RCC 7860 (cell line): ENCODE measurements at regions not wholly inside any gene's neighbourhood (a gene's known extent, or its start where the extent isn't known, plus 50 kb on each side); places are given as distances from the start of the nearest gene placed in this dataset.
A peak's percentile ranks its signal among the peaks of the same experiment; 100 is the strongest.
"Not testable (repeated sequence)": the region's sequence is repeated elsewhere in the genome, so short reads cannot be mapped to it uniquely, and the experiment has no call there.

Source experiments
- DNase-seq: peaks from one replicate; pipeline ENCODE4 v3.0.0-alpha.2; 2015; ENCODE audit warnings: low spot score
- FAIRE-seq: peaks from 2 replicates; lab custom pipeline; 2012; peaks lifted over from hg19 to GRCh38; lab: Jason Lieb, UNC

DNA sequence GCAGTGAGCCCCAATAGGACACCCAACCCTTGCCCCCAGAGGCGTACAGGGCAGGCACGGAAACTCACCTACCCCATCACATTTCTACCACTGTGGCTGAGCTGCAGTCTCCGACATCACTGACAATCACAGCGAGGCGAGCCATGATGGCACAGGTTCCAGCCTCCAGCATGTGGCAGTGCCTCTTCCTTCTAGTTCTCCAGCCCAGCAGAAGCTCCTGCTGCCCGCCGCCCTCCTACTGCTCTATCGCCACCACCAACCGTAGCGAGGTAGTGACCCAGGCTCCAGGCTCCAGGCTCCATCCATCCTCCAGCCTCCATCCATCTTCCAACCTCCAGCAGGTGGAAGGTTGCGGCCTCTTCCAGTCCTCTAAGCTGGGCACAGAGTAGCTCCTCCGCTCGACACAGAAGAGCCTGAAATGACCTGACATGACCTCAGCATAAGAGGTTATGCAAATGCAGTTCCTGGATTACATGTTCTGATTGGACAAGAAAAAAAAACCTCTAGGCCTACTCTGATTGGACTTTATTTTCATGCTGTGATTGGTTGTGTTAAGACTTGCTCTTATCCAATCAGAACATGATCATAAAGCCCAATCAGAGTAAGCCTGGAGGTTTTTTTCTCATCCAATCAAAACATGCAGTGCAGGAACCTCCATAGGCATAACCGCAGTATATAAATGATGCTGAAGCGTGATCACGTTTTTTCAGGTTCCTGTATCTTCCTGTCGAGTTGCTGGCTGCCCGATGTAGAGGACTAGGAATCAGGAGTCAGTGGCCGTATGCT is 438.9 kb upstream of the ZNF337 start:
- no peak for DNase-seq
- FAIRE-seq, result no peak

DNA sequence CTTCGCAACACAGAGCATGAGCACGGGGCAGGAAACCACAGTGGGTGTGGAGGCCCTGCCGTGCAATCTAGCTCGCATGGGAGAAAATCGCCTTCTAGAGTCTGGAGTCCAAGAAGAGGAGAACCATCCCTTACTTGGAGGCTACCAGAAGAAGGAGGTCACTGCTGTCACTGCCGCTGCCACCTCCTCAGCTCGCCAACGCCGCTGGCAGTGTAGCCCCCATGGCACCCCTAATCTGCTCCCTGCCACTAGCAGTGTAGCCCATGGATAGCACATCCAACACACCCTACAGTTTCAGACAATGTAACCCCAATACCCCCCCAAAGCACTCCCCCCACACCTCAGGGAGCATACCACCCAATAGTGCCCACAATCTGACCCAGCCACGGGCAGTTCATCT is 438.0 kb upstream of the ZNF337 start:
- no peak for FAIRE-seq

DNA sequence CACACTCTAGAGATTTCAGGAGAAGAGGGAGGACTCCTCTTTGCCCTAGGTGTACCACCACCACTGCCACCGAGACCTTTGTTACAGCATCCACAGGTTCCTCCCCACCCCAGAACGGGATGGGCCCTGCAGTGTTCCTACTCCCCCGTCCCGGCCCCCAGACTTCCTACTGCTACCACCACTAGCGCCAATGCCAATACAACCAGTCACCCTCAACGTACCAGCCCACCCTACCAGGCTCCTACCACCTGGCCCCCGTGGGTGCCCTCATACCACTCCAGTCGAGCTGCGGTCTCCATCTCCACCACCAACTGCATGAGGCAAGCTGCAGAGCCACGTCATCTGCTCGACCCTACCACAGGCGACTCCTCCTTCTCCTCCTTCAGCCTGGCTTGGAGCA is 437.1 kb upstream of the ZNF337 start:
- FAIRE-seq, DNase-seq: not testable (repeated sequence)

More for the DNA sequence above, 438.0 kb upstream of the ZNF337 start:
- DNase-seq, result no peak

DNA sequence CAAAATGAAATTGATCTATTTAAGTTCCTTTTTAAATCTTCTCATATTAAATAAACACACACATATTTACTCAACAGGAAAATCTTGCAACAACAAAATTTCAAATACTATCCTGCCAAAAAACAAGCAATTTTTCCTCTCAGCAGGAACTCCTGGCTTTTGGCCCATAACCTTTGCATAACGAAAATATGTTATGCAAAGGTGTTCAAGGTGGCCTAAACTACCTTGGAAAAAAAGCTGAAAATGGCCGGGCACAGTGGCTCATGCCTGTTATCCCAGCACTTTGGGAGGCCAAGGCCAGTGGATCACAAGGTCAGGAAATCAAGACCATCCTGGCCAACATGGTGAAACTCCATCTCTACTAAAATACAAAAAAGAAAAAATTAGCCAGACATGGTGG is 424.3 kb upstream of the ZNF337 start:
- not testable (repeated sequence) for FAIRE-seq, DNase-seq

DNA sequence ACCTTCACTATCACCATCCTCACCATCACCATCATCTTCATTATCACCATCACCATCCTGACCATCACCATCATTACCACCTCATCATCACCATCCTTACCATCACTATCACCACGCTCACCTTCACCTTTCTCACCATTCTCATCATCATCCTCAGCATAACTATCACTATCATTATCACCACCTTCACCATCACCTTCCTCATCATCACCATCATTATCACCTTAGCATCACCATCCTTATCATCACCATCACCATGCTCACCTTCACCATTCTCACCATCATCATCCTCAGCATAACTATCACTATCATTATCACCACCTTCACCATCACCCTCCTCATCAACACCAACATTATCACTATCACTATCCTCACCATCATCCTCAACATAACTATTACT is 397.8 kb upstream of the ZNF337 start:
- FAIRE-seq, DNase-seq: not testable (repeated sequence)

DNA sequence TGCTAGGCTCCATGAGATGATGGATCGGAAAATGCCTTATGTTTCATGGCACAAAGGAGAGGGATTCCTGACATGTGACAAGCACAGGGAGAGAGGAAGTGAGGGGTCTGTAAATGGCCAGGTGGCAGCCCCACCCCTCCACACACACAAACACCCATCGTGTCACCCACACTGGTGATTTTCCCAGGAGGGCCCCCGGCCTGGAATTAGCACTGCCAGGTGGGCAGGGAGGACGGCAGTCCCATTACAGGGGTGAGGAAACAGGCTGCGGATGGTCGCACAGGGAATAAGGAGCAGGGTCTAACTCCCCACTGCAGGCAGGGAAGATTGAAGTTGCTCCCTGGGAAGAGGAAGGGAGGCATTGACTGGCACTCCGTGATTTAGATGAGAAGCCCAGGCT is 395.3 kb upstream of the ZNF337 start:
- FAIRE-seq, result not testable (repeated sequence)

DNA sequence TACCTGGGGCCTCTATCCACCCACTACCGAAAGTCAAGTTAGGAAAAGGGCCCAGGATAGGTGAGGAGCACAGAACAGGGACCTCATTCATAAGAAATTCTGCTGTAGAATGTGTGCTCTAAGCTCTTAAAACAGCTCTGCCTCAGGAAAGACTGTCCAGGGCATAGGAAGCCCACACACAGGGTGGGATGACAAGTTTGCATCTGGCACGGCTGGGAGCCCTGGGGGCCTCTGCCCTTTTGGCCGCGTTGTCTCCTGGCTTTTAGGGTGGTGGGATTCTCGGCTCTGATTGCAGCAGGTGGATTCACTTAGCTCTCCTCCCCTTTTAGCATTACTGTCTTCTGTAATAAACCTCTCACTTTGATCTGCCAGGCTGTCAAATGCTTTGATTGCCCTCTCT is 389.5 kb upstream of the ZNF337 start:
- not testable (repeated sequence) for FAIRE-seq, DNase-seq

More for the DNA sequence above, 395.3 kb upstream of the ZNF337 start:
- DNase-seq, result not testable (repeated sequence)

DNA sequence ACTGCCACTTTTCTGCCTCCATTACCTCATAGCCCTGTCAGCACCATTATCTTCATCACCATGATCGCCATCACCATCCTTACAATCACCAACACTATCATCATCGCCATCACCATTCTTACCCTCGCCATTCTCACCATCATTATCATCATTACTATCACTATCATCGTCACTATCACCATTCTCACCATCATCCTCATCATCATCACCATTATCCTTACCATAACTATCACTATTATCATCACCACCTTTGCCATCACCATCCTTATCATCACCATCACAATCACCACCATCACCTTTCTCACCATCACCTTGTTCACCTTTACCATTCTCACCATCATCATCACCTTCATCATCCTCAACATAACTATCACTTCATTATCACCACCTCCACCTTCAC is 377.3 kb upstream of the ZNF337 start:
- not testable (repeated sequence) for FAIRE-seq

DNA sequence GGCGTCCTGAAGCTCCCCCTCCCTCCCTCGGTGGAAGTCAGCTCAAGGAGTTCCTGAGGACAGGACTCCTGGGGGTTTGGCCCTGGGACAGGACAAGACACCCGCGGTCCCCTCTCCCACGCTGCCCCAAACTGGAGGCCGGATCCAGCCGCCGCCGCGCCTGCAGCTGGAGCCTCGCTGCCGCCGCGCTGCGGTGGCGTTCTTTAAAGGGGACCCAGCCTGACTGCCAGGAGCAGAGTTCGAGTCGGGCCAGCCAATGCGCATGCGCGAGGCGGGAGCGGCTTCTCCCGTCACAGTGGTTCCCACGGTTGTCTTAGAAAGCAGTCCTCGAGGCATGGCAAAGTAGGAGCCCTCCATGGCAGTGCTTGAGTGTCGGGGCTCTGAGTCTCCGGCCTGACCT is 362.7 kb upstream of the ZNF337 start:
- not testable (repeated sequence) for FAIRE-seq, DNase-seq

More for the DNA sequence above, 377.3 kb upstream of the ZNF337 start:
- not testable (repeated sequence) for DNase-seq

DNA sequence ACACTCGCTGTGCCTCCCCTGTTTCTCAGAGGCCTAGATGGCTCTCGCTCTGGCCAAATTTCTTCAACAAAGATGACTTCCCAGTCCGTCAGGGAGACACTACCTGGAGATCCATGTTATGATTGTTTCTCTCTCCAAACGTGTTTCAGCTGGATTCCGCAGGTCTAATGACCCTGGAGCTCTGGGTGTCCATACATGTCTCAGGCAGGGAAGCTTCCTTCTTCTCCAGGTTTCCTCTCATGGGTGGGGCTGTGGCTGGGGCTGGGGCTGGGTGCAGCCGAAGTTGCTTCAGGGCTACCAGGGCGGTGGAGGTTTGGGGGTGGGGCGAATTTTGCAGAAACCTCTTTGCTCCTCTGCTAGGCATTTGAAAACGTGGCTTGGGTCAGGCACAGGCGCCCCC is 361.8 kb upstream of the ZNF337 start:
- DNase-seq, FAIRE-seq: not testable (repeated sequence)

DNA sequence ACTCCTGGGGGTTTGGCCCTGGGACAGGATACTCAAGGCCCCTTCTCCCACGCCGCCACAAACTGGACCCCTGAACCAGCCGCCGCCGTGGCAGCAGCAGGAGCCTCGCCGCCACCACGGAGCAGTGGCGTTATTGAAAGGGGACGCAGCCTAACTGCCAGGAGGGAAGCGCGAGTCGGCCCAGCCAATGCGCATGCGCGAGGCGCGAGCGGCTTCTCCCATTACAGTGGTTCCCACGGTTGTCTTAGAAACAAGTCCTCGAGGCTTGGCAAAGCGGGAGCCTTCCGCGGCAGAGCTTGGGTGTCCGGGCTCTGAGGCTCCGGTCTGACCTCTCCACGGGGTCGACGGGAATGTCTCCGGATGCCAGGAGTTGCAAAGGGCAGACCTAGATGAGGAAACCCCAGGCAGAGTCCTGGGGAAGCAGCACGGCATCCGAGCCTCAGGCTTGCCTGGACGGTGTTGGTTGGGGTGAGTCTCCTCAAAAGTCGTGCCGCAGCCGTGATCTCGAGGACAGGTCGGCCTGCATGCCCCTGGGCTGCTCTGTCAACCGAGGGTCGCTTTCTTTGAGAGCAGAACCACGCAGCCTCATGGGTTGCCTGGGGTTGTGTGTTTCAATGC is 360.6 kb upstream of the ZNF337 start:
- DNase-seq, FAIRE-seq: not testable (repeated sequence)

DNA sequence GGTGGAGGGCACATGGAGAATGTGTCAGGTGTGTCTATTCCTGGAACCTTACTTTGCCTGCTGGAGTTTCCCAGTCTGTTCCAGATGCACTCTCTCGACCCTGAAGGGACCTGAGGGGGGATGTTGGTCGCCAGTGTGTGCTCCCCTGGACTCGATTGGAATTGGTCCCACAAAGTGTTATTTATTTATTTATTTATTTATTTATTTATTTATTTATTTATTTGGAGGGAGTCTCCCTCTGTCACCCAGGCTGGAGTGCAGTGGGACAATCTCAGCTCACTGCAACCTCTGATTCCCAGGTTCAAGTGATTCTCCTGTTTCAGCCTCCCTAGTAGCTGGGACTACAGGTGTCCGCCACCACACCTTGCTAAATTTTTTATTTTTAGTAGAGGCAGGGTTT is 329.1 kb upstream of the ZNF337 start:
- FAIRE-seq, result not testable (repeated sequence)

DNA sequence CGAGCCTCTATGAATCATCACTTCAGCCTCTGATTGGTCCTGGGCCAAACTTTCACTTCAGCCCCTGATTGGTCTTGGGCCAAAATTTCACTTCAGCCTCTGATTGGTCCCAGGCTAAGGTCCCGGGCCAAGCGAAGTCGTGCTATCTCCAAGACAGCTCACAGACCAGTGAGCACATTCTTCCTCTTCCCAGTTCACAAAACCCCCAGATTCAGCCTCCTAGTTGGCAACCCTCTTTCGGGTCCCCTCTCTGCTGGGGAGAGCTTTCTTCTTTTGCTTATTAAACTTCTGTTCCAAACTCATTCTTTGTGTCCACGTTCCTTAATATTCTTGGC is 314.3 kb upstream of the ZNF337 start:
- not testable (repeated sequence) for DNase-seq
- peak; percentile 77 for FAIRE-seq

More for the DNA sequence above, 329.1 kb upstream of the ZNF337 start:
- not testable (repeated sequence) for DNase-seq

DNA sequence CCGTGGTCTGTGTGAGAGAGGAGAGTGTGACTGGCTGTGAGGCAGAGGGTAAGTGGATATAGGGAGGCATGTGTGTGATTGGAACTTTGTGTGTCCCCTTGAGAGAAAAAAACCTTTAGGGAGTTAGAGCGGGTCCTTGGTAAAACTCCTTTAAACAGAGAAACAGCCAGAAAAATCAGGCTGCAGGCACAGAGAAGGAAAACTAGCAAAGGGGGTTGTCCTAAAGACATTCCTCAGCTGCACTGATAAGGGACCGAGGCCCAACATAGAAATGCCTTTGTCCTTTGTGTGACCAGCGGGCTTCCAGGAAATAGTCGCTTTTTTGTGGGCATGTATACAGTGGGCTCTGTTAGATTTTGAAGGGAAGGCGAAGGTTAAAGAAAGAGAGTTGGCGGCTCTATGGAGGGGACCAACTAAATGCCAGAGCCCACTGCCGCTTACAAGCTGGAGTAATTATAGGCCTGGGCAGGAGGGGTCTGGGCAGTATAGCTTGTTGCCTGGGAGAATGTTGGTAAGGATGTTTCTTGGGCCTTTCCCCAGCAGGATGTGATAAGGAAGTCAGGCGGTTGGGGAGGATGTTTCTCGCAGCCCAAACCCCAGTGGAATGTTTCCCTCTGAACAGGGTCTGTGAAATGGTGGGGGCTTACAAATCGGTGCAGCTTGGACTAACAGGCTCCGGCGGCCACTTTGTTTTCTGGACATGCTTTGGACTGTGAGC is 313.7 kb upstream of the ZNF337 start:
- FAIRE-seq, DNase-seq: not testable (repeated sequence)

DNA sequence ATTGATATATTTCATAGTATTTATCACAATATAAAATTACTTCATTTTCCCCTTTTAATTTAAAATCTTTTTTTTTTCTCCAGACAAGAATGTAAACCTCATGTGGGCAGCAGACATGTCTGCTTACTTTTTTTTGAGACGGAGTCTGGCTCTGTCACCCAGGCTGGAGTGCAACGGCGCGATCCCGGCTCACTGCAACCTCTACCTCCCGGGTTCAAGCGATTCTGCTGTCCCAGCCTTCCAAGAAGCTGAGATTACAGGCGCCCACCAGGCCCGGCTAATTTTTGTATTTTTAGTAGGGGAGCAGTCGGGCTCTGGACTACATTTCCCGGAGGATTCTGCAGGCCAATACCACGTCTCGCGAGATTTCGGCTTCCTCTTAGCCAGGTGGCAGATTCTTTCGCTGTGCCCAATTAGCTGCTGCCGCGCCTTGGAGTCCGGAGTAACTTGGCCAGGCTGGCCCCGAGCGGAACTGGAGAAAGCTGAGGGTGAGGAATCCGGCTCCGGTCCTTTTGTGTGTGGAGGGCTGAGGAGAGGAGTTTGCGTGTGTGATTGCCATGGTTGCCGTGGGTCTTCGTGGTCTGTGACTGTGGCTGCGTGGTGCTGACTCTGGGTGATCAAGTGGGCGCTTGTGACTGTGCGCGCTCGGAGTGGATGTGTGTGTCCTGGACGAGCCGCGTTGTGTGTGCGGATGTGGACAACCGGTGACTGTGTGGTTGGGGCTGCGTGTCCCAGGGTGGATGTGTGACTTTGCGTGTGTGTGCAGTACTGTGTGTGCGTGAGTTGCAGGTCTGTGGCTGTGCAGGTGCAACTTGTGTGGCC is 313.0 kb upstream of the ZNF337 start:
- peak; percentile 70 for DNase-seq
- not testable (repeated sequence) for FAIRE-seq

DNA sequence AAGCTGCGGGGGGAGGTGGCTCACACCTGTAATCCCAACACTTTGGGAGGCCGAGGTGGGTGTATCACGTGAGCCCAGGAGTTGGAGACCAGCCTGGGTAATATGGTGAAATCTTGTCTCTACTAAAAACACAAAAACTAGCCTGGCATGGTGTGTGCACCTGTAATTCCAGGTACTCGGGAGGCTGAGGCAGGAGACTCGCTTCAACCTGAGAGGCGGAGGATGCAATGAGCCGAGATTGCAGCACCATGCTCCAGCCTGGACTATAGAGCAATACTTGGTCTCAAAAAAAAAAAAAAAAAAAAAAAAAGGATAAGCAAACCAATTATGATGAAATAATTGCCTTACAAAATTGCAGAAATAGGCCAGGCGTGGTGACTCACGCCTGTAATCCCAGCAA is 311.4 kb upstream of the ZNF337 start:
- not testable (repeated sequence) for FAIRE-seq, DNase-seq

DNA sequence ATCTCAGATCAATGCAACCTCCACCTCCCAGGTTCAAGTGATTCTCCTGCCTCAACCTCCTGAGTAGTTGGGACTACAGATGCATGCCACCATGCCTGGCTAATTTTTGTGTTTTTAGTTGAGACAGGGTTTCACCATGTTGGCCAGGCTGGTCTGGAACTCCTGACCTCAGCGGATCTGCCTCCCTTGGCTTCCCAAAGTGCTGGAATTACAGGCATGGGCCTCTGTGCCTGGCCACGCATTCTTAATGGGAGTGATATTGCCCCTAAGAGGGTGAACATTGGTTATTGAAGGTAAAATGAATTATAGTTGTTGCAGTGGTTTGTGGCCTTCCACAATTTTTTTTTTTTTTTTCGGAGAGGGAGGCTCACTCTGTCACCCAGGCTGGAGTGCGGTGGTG is 309.5 kb upstream of the ZNF337 start:
- not testable (repeated sequence) for FAIRE-seq, DNase-seq

DNA sequence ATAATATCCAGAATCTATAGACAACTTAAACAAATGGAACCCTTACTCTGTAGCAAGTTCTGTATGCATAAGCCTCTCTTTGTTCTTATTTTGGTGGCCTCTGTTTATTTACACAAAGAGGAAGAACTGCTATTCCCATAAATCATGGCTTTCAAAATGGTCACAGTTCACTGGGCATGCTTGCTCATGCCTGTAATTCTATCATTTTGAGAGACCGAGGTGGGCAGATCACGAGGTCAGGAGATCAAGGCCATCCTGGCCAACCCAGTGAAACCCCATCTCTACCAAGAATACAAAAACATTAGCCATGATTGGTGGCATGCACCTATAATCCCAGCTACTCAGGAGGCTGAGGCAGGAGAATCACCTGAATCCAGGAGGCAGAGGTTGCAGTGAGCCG is 307.3 kb upstream of the ZNF337 start:
- not testable (repeated sequence) for FAIRE-seq

DNA sequence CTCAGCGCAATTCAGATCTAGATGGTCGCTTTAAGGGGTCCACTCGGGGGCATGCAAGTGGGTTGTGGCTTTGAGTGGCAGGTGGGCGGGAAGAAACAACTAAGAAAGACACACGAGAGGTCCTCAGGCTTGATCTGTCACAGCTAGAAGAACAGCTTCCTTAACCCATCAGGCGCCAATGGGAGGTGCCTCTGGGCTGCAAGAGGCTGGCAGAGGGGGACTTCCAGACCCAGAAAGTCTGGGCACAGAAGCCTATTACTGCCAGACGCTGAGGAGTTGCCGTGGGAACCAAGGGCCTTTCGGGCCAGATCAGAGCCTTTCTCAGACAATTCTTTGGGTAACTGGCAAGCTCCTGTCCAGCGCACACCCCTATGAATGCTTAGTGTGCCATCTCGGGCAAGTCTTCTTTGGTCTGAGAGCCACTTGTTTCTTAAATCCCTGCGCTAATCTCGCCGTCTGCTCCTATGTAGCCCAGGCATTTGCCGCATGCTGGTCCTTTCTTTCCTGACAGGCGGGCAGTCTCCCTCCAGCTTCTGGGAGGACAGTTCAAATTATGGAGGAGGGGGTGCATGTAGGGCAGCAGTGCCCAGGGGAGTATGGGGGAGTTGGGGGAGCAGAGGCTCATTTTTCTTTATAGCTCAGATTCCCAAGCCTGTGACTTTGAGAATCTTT is 300.9 kb upstream of the ZNF337 start:
- DNase-seq, FAIRE-seq: not testable (repeated sequence)

More for the DNA sequence above, 307.3 kb upstream of the ZNF337 start:
- DNase-seq, result not testable (repeated sequence)

DNA sequence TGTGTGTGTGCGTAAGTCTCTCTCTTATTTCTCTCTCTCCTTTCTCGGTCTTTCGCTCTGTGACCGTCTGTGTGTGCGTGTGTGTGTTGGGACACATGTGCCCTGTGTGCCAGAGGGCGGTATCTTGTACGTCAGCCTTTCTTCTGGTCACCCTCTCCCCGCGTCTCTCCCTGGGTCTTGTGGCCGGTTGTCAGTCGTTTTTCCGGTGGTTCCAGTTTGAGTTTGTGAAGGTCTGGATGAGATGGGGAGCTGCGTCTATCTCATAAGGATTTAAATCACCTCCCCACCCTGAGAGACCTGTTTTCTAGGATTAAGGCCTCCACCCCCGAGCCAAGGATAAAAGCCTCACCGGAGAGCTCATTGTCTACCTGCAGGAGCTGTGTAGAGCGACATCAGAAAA is 295.5 kb upstream of the ZNF337 start:
- DNase-seq (no peak), FAIRE-seq (no peak)
